ENCODE measurements at regions not wholly inside any gene's neighbourhood (a gene's known extent, or its start where the extent isn't known, plus 50 kb on each side); places are given as distances from the start of the nearest gene placed in this dataset.

GRCh38 chr2:16161085-16161565 is 220.8 kb downstream of the MYCN start:
- no peak for DNase-seq (ENCODE audit: low read depth, low spot score)

- no peak for DNase-seq (ENCODE audit: low read depth, low spot score)
Observed at GRCh38 chr2:16160281-16161084, 220.1 kb downstream of the MYCN start.

- no peak for DNase-seq (ENCODE audit: low read depth, low spot score)
Observed at GRCh38 chr2:16156411-16156810, 216.1 kb downstream of the MYCN start.

GRCh38 chr2:16155766-16156165 is 215.4 kb downstream of the MYCN start:
- no peak for DNase-seq (ENCODE audit: low read depth, low spot score)

GRCh38 chr2:16155366-16155765 is 215.0 kb downstream of the MYCN start:
- DNase-seq (ENCODE audit: low read depth, low spot score), result no peak

- DNase-seq (ENCODE audit: low read depth, low spot score), result no peak
Observed at GRCh38 chr2:16154501-16155280, 214.3 kb downstream of the MYCN start.

- DNase-seq (ENCODE audit: low read depth, low spot score), result no peak
Observed at GRCh38 chr2:16154061-16154460, 213.7 kb downstream of the MYCN start.

GRCh38 chr2:16153754-16154035 is 213.3 kb downstream of the MYCN start:
- no peak for DNase-seq (ENCODE audit: low read depth, low spot score)

- no peak for DNase-seq (ENCODE audit: low read depth, low spot score)
Observed at GRCh38 chr2:16152928-16153753, 212.8 kb downstream of the MYCN start.

- DNase-seq (ENCODE audit: low read depth, low spot score), result no peak
Observed at GRCh38 chr2:16152071-16152927, 211.9 kb downstream of the MYCN start.

- no peak for DNase-seq (ENCODE audit: low read depth, low spot score)
Observed at GRCh38 chr2:16151651-16152050, 211.3 kb downstream of the MYCN start.

GRCh38 chr2:16151281-16151570 is 210.9 kb downstream of the MYCN start:
- DNase-seq (ENCODE audit: low read depth, low spot score), result no peak

GRCh38 chr2:16150456-16151280 is 210.3 kb downstream of the MYCN start:
- no peak for DNase-seq (ENCODE audit: low read depth, low spot score)

GRCh38 chr2:16149349-16150243 is 209.2 kb downstream of the MYCN start:
- DNase-seq (ENCODE audit: low read depth, low spot score), result no peak

GRCh38 chr2:16148632-16149348 is 208.4 kb downstream of the MYCN start:
- DNase-seq (ENCODE audit: low read depth, low spot score), result no peak

- no peak for DNase-seq (ENCODE audit: low read depth, low spot score)
Observed at GRCh38 chr2:16142383-16143361, 202.3 kb downstream of the MYCN start.

GRCh38 chr2:16141641-16141921 is 201.2 kb downstream of the MYCN start:
- no peak for DNase-seq (ENCODE audit: low read depth, low spot score)

Measured in activated naive CD8-positive, alpha-beta T cell treated with anti-CD3 and anti-CD28 coated beads, Interleukin-2, amount 50 U/mL, for 16 hours (primary cell).